HepG2 (cell line): ENCODE measurements at regions not wholly inside any gene's neighbourhood (a gene's known extent, or its start where the extent isn't known, plus 50 kb on each side); places are given as distances from the start of the nearest gene placed in this dataset.

ENCODE experiments used
- ATAC-seq: fragments of 200-7000 bp; cut with Tn5 transposase; 3 replicates; pipeline ENCODE4 v1.9.1; 2020; ENCODE audit warnings: mild to moderate bottlenecking, moderate library complexity
- BruUV-seq: library from RNA; stranded (reverse); fragments of 400-500 nt; replicated peaks from 2 replicates; lab custom pipeline; 2021; lab: Mats Ljungman, UMichigan
- CTCF ChIA-PET: fragments of 300-600 bp; formaldehyde crosslinking; extraction: SDS; loops from one replicate; lab custom pipeline; 2021; ENCODE audit warnings: low total read pairs, inconsistent platforms, low intra/inter-chr PET ratio; lab: Yijun Ruan, JAX
- POLR2A ChIA-PET: fragments of 350-600 bp; sonication (Branson Sonifier 250); formaldehyde crosslinking; loops from one replicate; lab custom pipeline; 2020; ENCODE audit warnings: antibody characterized with exemption, inconsistent platforms; lab: Yijun Ruan, JAX
- DNase-seq: peaks from one replicate; pipeline ENCODE4 v3.0.0-alpha.2; 2015; ENCODE audit warnings: low spot score
- FAIRE-seq: peaks from 3 replicates; lab custom pipeline; 2011; peaks lifted over from hg19 to GRCh38; lab: Jason Lieb, UNC
- H2AFZ ChIP-seq: one replicate; pipeline ENCODE4 v1.6.1; 2011; ENCODE audit warnings: low read length, inconsistent platforms
- H3K27ac ChIP-seq: fragments of 300-600 bp; 3 replicates; pipeline ENCODE4 v1.8.0; 2011; ENCODE audit warnings: mixed run types, mild to moderate bottlenecking, mixed read lengths, low read length, inconsistent platforms; ENCODE audit not compliant: insufficient read depth; ENCODE audit errors: extremely low read length
- H3K27me3 ChIP-seq, 2 experiments: fragments of 200-600 bp in 1 of 2; 2 replicates in 1 of 2; 3 replicates in 1 of 2; pipeline versions ENCODE4 v1.6.0 to v1.8.0; 2011; ENCODE audit warnings: low read length in 2 of 2, mild to moderate bottlenecking in 2 of 2, moderate library complexity in 2 of 2, inconsistent platforms in 1 of 2; ENCODE audit not compliant: insufficient read depth in 2 of 2, control insufficient read depth in 1 of 2
- H3K36me3 ChIP-seq, 2 experiments: fragments of 200-600 bp in 1 of 2; replicated peaks in 1 of 2; 2 replicates in 1 of 2; 3 replicates in 1 of 2; pipeline versions ENCODE4 v1.5.1 to v1.8.0; 2011; ENCODE audit warnings: low read length in 2 of 2, inconsistent platforms in 1 of 2; ENCODE audit not compliant: insufficient read depth in 2 of 2, control insufficient read depth in 1 of 2
- H3K4me1 ChIP-seq: 2 replicates; pipeline ENCODE4 v1.5.1; 2012; ENCODE audit warnings: low read length, inconsistent platforms; ENCODE audit not compliant: insufficient read depth
- H3K4me2 ChIP-seq: 2 replicates; pipeline ENCODE4 v1.6.0; 2011; ENCODE audit warnings: low read depth, low read length, inconsistent platforms
- H3K4me3 ChIP-seq, 3 experiments: fragments of 200-600 bp in 1 of 3; sonication (generic), shearing (Covaris generic) in 1 of 3; replicated peaks in 1 of 3; 2 replicates each; pipeline ENCODE4 v1.5.1; 2011 to 2016; ENCODE audit warnings: low read length in 3 of 3, inconsistent platforms in 2 of 3, low read depth in 2 of 3, mild to moderate bottlenecking in 2 of 3, control low read depth in 1 of 3, mixed read lengths in 1 of 3; ENCODE audit not compliant: insufficient read depth in 1 of 3
- H3K79me2 ChIP-seq: one replicate; pipeline ENCODE4 v1.6.1; 2011; ENCODE audit warnings: low read length, inconsistent platforms; ENCODE audit not compliant: insufficient read depth
- H3K9ac ChIP-seq: 2 replicates; pipeline ENCODE4 v1.6.0; 2011; ENCODE audit warnings: mild to moderate bottlenecking, low read depth, low read length, inconsistent platforms; ENCODE audit not compliant: insufficient read depth
- H3K9me3 ChIP-seq: 2 replicates; pipeline ENCODE4 v1.5.1; 2012; ENCODE audit warnings: mild to moderate bottlenecking, low read length
- H4K20me1 ChIP-seq: 2 replicates; pipeline ENCODE4 v1.6.0; 2011; ENCODE audit warnings: inconsistent platforms, mild to moderate bottlenecking, low read length, moderate library complexity; ENCODE audit not compliant: insufficient read depth
- ARID2 ChIP-seq: sonication (generic); formaldehyde crosslinking; IDR thresholded peaks from 2 replicates; pipeline ENCODE4 v1.8.1; 2022; ENCODE audit warnings: mild to moderate bottlenecking, missing genetic modification reagents, borderline replicate concordance
- FOXP4 ChIP-seq: sonication (generic); formaldehyde crosslinking; IDR thresholded peaks from 2 replicates; pipeline ENCODE4 v1.4.0; 2020; ENCODE audit warnings: missing genetic modification reagents
- GATAD1 ChIP-seq: IDR thresholded peaks from 2 replicates; pipeline ENCODE4 v1.6.1; 2016; ENCODE audit warnings: missing genetic modification reagents, missing compliant biosample characterization
- HMG20B ChIP-seq: conservative IDR thresholded peaks from 2 replicates; pipeline ENCODE4 v1.6.1; 2016; ENCODE audit warnings: missing genetic modification reagents, missing compliant biosample characterization
- IRX3 ChIP-seq: sonication (generic); formaldehyde crosslinking; IDR thresholded peaks from 2 replicates; pipeline ENCODE4 v1.8.1; 2023; ENCODE audit warnings: mild to moderate bottlenecking, low read depth, missing genetic modification reagents, borderline replicate concordance
- MYNN ChIP-seq: sonication (generic); formaldehyde crosslinking; IDR thresholded peaks from 2 replicates; pipeline ENCODE4 v1.4.0; 2020; ENCODE audit warnings: mild to moderate bottlenecking, low read depth, missing genetic modification reagents
- RBFOX2 ChIP-seq: fragments of 200-400 bp; formaldehyde crosslinking; IDR thresholded peaks from 2 replicates; pipeline ENCODE4 v1.6.1; 2017; ENCODE audit warnings: low read depth, mild to moderate bottlenecking, low read length
- ZNF280D ChIP-seq: sonication (generic); formaldehyde crosslinking; IDR thresholded peaks from 2 replicates; pipeline ENCODE4 v1.5.1; 2020; ENCODE audit warnings: mild to moderate bottlenecking, missing genetic modification reagents
- ZNF572 ChIP-seq: sonication (generic); formaldehyde crosslinking; IDR thresholded peaks from 2 replicates; pipeline ENCODE4 v1.5.1; 2020; ENCODE audit warnings: mild to moderate bottlenecking, missing genetic modification reagents
- WGBS: methylation state at CpG from one replicate; pipeline ENCODE4 v1.1.6; 2017; ENCODE audit warnings: low lambda C conversion rate; 5-methylcytosine and 5-hydroxymethylcytosine counted together
- in situ Hi-C: cut with HindIII; loops from 2 replicates; pipeline ENCODE4 v1.10.0; 2017; ENCODE audit warnings: low pct_unique_long_range_greater_than_20kb; ENCODE audit not compliant: extremely low pct_ligation_motif_present
- intact Hi-C: fragments of 100-400 bp; cut with micrococcal nuclease; formaldehyde crosslinking; loops from one replicate; pipeline ENCODE4 v1.10.0; 2022; ENCODE audit not compliant: unreplicated experiment
- TF ChIP-seq, protein P1 (sequence below): sonication (generic); formaldehyde crosslinking; IDR thresholded peaks from 2 replicates; pipeline ENCODE4 v1.5.1; 2020; ENCODE audit warnings: mild to moderate bottlenecking, moderate library complexity, missing genetic modification reagents
- TF ChIP-seq, protein P2 (sequence below): IDR thresholded peaks from 2 replicates; pipeline ENCODE4 v1.6.1; 2012; ENCODE audit warnings: low read depth, low read length, improper control_type of control experiment

DNA sequence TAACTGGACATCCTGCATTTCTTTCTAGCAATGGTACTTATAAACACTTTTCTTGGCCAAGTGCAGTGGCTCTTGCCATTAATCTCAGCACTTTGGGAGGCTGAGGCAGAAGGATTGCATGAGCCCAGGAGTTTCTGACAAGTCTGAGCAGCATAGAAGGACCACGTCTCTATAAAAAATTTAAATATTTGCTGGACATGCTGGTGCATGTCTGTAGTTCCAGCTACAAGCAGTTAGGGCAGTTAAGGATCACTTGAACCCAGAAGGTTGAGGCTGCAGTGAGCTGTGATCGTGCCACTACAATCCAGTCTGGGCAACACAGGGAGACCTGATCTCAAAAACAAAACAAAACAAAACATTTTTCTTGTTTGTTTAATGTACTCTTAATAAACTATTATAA lies 434.0 kb downstream of the PLA2G4A start:
- ChIA-PET POLR2A (no interaction called here), CTCF (no interaction called here)
- Histone ChIP-seq H4K20me1 (no peaks in the 10 kb centered on the region), H3K79me2 (no peaks in the 10 kb centered on the region), H3K4me2 (no peak overlapping the region), H3K9ac (no peak overlapping the region), H3K4me1 (no peaks in the 10 kb centered on the region), H3K27ac (no peak overlapping the region), H3K4me3 (no peak overlapping the region), H3K9me3 (no peaks in the 10 kb centered on the region), H3K27me3 (no peaks in the 10 kb centered on the region), H3K36me3 (no peaks in the 10 kb centered on the region), H2AFZ (no peak overlapping the region)
- no TSS peak for BruUV-seq
- in situ Hi-C loops, result no loop called here
- 0% methylated on average over 2 of the region's 2 CpGs for WGBS
- DNase-seq (no peak), FAIRE-seq (no peak), ATAC-seq (no peak)
- intact Hi-C loops, result loop anchor here (10.0 kb wide), 1 partner anchor 208 kb away; no protein-coding TSS in a partner anchor
- no peak for TF ChIP-seq HMG20B (CRISPR knock-in tag)
- no peak for TF ChIP-seq MYNN
- TF ChIP-seq, protein P1, sequence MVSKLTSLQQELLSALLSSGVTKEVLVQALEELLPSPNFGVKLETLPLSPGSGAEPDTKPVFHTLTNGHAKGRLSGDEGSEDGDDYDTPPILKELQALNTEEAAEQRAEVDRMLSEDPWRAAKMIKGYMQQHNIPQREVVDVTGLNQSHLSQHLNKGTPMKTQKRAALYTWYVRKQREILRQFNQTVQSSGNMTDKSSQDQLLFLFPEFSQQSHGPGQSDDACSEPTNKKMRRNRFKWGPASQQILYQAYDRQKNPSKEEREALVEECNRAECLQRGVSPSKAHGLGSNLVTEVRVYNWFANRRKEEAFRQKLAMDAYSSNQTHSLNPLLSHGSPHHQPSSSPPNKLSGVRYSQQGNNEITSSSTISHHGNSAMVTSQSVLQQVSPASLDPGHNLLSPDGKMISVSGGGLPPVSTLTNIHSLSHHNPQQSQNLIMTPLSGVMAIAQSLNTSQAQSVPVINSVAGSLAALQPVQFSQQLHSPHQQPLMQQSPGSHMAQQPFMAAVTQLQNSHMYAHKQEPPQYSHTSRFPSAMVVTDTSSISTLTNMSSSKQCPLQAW (CRISPR knock-in tag), result no peak
- no peak for TF ChIP-seq FOXP4 (CRISPR knock-in tag)
- no peak for TF ChIP-seq ZNF572 (CRISPR knock-in tag)
- TF ChIP-seq, protein P2, sequence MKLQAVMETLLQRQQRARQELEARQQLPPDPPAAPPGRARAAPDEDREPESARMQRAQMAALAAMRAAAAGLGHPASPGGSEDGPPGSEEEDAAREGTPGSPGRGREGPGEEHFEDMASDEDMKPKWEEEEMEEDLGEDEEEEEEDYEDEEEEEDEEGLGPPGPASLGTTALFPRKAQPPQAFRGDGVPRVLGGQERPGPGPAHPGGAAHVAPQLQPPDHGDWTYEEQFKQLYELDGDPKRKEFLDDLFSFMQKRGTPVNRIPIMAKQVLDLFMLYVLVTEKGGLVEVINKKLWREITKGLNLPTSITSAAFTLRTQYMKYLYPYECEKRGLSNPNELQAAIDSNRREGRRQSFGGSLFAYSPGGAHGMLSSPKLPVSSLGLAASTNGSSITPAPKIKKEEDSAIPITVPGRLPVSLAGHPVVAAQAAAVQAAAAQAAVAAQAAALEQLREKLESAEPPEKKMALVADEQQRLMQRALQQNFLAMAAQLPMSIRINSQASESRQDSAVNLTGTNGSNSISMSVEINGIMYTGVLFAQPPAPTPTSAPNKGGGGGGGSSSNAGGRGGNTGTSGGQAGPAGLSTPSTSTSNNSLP, result no peak
- TF ChIP-seq GATAD1 (CRISPR knock-in tag), result no peak
- TF ChIP-seq IRX3, result no peak
- no peak for TF ChIP-seq RBFOX2
- TF ChIP-seq ARID2, result no peak
- TF ChIP-seq ZNF280D (CRISPR knock-in tag), result no peak
